Liver (tissue), 3 donors: ENCODE measurements at regions not wholly inside any gene's neighbourhood (a gene's known extent, or its start where the extent isn't known, plus 50 kb on each side); places are given as distances from the start of the nearest gene placed in this dataset.

Source experiments
- EGR1 ChIP-seq, 2 donors: IDR thresholded peaks; 2 replicates each; pipeline ENCODE4 v1.6.1; 2016 to 2018; ENCODE audit warnings: antibody characterized with exemption in 2 of 2, low read depth in 2 of 2
- FOXA1 ChIP-seq: IDR thresholded peaks from 2 replicates; pipeline ENCODE4 v1.6.1; 2016; ENCODE audit warnings: antibody characterized with exemption
- GABPA ChIP-seq, 2 donors: IDR thresholded peaks in 1 of 2; conservative IDR thresholded peaks in 1 of 2; 2 replicates each; pipeline ENCODE4 v1.6.1; 2016; ENCODE audit warnings: antibody characterized with exemption in 2 of 2, mild to moderate bottlenecking in 1 of 2, moderate library complexity in 1 of 2
- JUND ChIP-seq, 2 donors: IDR thresholded peaks; 2 replicates each; pipeline ENCODE4 v1.6.1; 2016; ENCODE audit warnings: antibody characterized with exemption in 2 of 2
- RAD21 ChIP-seq, 2 donors: IDR thresholded peaks; 2 replicates each; pipeline ENCODE4 v1.6.1; 2016; ENCODE audit warnings: antibody characterized with exemption in 2 of 2, mild to moderate bottlenecking in 2 of 2
- RXRA ChIP-seq, 2 donors: IDR thresholded peaks; 2 replicates each; pipeline ENCODE4 v1.6.1; 2017 to 2018; ENCODE audit warnings: antibody characterized with exemption in 2 of 2, mild to moderate bottlenecking in 1 of 2
- TAF1 ChIP-seq: conservative IDR thresholded peaks from 2 replicates; pipeline ENCODE4 v1.6.1; 2016; ENCODE audit warnings: antibody characterized with exemption, mild to moderate bottlenecking
- YY1 ChIP-seq: IDR thresholded peaks from 2 replicates; pipeline ENCODE4 v1.6.1; 2016; ENCODE audit warnings: antibody characterized with exemption, mild to moderate bottlenecking
- TF ChIP-seq, protein P1 (sequence below): IDR thresholded peaks from 2 replicates; pipeline ENCODE4 v1.6.1; 2016; ENCODE audit warnings: antibody characterized with exemption, mild to moderate bottlenecking
- TF ChIP-seq, protein P2 (sequence below): fragments of 150-350 bp; IDR thresholded peaks from 2 replicates; pipeline ENCODE4 v1.5.1; 2017; ENCODE audit warnings: improper control_type of control experiment, low read depth, low read length; ENCODE audit not compliant: missing input control
- donor health status: healthy.
- donor health status: healthy.

DNA sequence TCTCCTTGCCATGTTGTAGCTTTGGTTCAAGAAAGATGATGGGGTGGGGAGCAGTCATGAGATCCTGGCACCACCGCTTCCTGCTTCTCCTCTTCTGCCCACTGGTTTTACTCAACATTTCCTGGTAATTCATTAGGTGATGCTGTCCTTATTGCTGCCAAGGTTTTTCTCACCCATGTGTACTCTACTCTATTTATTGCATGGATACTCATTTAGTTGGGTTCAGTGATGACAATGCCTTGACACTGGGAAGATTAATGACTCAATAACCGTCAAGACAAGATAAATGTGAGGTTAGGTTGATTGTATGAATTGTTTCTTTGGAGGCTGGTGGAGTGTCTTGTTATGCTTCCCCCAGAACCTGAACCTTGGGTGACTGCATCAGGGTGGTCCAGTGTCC lies 484.2 kb downstream of the SIPA1L2 start:
- TF ChIP-seq, protein P1, sequence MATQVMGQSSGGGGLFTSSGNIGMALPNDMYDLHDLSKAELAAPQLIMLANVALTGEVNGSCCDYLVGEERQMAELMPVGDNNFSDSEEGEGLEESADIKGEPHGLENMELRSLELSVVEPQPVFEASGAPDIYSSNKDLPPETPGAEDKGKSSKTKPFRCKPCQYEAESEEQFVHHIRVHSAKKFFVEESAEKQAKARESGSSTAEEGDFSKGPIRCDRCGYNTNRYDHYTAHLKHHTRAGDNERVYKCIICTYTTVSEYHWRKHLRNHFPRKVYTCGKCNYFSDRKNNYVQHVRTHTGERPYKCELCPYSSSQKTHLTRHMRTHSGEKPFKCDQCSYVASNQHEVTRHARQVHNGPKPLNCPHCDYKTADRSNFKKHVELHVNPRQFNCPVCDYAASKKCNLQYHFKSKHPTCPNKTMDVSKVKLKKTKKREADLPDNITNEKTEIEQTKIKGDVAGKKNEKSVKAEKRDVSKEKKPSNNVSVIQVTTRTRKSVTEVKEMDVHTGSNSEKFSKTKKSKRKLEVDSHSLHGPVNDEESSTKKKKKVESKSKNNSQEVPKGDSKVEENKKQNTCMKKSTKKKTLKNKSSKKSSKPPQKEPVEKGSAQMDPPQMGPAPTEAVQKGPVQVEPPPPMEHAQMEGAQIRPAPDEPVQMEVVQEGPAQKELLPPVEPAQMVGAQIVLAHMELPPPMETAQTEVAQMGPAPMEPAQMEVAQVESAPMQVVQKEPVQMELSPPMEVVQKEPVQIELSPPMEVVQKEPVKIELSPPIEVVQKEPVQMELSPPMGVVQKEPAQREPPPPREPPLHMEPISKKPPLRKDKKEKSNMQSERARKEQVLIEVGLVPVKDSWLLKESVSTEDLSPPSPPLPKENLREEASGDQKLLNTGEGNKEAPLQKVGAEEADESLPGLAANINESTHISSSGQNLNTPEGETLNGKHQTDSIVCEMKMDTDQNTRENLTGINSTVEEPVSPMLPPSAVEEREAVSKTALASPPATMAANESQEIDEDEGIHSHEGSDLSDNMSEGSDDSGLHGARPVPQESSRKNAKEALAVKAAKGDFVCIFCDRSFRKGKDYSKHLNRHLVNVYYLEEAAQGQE, result no peak
- TF ChIP-seq, protein P2, sequence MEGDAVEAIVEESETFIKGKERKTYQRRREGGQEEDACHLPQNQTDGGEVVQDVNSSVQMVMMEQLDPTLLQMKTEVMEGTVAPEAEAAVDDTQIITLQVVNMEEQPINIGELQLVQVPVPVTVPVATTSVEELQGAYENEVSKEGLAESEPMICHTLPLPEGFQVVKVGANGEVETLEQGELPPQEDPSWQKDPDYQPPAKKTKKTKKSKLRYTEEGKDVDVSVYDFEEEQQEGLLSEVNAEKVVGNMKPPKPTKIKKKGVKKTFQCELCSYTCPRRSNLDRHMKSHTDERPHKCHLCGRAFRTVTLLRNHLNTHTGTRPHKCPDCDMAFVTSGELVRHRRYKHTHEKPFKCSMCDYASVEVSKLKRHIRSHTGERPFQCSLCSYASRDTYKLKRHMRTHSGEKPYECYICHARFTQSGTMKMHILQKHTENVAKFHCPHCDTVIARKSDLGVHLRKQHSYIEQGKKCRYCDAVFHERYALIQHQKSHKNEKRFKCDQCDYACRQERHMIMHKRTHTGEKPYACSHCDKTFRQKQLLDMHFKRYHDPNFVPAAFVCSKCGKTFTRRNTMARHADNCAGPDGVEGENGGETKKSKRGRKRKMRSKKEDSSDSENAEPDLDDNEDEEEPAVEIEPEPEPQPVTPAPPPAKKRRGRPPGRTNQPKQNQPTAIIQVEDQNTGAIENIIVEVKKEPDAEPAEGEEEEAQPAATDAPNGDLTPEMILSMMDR, result no peak
- TF ChIP-seq TAF1, result no peak
- TF ChIP-seq GABPA (IDR thresholded peaks at IDR 0.05 in 1 of 2, conservative IDR thresholded peaks at IDR 0.05 in 1 of 2), result no peak
- no peak for TF ChIP-seq EGR1 (IDR thresholded peaks at IDR 0.05; ENCODE audit: low read depth in 2 of 2)
- no peak for TF ChIP-seq RXRA (IDR thresholded peaks at IDR 0.05)
- no peak for TF ChIP-seq JUND (IDR thresholded peaks at IDR 0.05)
- TF ChIP-seq FOXA1, result no peak
- no peak for TF ChIP-seq RAD21 (IDR thresholded peaks at IDR 0.05)
- TF ChIP-seq YY1, result no peak
